ENCODE measurements at regions not wholly inside any gene's neighbourhood (a gene's known extent, or its start where the extent isn't known, plus 50 kb on each side); places are given as distances from the start of the nearest gene placed in this dataset.

DNA sequence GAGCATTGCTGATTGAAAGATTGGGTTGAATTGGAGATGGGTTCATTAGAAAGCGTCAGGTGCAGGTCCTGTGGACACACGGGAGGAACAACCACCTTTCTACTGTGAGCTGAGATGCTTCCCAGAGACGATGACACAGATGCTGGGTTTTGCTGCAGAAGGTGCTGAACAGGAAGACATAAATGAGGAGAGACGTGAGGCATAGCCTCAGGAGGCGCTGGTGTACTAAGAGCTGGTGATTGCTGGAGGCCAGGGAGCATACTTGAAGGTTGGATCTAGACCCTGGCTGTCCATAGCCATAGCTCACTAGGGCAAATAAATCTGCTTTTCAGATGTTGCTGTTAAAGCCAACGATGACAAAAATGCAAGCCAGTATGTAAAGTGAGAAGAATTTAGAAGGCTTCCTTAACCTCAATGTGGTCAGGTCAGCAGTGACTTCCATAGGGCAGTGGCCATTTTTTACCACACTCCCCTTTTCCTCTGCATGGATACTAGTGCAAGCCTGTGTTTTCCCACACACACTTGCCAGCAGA lies 153.7 kb downstream of the SOX11 start:
- DNase-seq: no peak

DNA sequence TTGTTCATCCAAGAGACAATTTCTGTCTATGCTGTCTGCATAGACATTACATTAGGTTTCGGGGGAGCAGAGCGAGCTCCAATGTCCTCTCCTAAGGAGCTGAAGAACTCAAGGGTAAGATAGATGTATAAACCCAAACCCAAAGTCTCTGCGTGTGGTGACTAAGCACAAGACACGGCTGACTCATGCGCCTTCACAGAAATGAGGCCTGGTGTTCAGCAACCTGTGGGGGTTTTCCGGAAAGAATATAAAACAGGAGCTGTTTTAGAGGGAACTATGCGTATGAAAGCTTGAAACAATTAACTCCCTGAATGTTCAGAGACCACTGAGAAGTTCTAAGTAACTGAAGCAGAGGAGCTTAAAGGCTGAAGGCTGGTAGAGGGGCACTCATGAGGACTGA lies 154.7 kb downstream of the SOX11 start:
- no peak for DNase-seq

DNA sequence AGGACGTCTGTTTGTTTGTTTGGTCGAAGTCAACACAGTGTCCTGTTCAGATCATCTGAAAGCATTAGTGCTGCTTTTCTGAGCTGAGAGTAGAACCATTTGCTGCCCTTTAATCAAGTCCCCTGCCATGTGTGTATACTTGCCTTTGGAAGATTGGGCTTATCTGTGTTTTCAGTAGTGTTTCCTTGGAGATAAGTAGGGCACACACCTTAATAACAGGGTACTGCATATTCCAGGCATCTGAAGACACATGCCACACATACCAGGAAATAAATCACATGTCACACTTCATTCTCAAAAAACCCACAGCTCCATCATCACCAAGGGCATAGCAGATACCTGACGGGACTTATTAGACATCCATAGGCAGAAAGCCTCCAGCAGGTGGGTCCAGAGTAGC lies 157.4 kb downstream of the SOX11 start:
- no peak for DNase-seq

DNA sequence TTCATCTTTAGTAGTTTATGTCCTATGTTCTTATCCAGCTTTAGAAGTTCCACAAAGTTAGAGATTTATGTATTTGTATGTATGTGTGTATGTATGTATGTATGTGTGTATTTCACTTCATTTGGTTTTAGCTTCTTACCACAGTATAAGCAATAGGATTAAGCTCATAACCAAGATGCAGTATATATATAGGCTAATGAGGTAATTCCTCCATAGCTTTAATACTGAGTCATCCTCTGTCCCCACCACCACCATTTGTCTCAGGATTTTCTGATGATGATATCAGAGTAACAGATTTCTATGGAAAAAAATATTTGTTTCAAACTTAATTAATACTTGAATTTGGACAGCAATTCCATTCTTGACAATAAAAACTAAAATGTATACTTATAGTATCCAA lies 159.2 kb downstream of the SOX11 start:
- no peak for DNase-seq

DNA sequence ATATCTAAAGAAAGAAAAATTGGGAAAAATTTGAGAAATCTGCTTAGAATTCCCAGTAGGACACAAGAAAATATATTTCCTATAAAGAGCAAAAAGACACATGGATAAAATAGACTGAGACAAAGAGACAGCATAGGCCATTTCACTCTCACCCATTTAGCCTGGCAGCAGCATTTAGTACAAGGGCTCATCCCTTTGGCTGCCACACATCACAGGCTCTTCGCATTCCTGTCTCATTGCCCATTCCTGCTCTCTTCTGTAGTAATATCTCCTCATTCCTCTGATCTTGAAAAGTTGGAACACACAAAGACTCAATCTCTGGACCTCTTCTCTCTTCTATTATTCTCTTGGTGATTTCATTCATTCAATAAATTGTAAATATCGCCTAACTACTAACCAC lies 162.6 kb downstream of the SOX11 start:
- DNase-seq: no peak

DNA sequence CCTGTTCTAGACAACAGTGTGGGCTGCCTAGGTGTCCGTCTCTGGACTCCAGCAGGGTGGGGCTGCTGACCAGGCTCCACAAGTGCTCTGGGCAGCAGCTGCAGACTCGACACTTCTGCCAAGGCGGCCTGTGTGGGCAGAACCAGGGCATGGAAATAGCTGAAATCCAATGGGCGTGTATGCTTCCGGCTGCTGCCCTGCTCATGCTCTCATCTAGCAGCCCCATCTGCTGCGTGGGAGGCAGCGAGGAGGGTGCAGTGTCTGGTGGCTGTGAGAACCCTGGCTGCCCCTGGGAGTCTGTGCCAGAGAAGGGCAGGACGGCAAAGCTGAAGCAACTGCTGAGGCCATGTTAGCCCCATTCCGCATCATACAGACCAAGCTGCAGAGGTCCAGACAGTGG lies 174.9 kb downstream of the SOX11 start:
- no peak for DNase-seq

DNA sequence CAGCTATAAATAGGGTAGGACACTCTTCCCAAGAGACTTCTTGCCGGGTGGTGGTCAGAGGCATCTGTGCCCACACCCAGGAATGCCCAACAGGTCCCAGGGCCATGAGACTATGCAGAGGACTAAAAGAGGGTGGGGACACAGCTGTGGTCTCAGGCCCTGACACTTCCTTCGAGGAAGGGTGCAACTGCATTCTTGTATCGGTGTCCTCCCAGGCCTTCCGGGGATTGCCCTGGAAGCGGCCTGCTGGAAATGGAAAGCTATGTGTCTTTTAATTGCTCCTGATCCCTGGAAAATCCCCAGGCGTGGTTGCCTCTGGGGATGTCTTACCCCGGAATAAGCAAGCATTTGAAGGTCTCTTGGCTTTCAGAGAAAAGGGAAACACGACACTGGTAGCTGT lies 176.7 kb downstream of the SOX11 start:
- DNase-seq: no peak

DNA sequence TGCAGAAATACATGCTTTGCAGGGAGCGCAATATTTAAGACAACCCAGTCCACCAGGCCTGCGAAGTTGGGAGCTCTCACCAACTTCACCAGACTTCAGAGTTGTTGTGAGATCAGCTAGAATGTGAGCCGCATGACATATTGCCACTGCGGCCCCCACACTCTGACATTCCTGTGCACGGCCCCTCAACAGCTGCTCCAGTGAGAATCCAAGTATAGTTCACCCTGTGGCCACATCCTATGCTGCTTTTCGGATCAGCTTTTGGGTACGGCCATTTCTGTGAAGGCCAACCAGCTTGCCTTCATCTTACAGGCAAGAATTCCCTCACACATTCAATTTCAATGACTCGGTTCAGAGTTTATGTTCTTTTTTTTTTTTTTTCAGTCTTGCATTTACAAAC lies 177.8 kb downstream of the SOX11 start:
- DNase-seq: no peak

DNA sequence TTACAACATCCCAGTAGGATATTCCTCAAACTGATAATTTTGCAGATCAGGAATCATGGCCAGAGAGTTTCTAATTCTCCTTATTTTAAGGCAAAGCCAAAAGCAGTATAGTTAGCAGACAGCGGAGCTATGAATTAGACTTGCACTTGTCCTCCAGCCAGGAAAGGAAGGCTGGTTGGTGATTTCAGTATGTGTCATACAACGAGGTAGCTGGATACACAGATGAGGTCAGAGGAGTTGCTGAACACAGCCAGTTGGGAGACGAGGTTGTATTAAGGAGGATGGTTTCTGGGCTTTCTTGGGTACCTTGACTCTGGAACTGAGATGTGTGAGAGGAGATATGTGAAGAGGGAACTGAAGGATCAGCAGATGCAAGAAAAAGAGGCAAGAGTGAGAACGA lies 185.2 kb downstream of the SOX11 start:
- DNase-seq: no peak

DNA sequence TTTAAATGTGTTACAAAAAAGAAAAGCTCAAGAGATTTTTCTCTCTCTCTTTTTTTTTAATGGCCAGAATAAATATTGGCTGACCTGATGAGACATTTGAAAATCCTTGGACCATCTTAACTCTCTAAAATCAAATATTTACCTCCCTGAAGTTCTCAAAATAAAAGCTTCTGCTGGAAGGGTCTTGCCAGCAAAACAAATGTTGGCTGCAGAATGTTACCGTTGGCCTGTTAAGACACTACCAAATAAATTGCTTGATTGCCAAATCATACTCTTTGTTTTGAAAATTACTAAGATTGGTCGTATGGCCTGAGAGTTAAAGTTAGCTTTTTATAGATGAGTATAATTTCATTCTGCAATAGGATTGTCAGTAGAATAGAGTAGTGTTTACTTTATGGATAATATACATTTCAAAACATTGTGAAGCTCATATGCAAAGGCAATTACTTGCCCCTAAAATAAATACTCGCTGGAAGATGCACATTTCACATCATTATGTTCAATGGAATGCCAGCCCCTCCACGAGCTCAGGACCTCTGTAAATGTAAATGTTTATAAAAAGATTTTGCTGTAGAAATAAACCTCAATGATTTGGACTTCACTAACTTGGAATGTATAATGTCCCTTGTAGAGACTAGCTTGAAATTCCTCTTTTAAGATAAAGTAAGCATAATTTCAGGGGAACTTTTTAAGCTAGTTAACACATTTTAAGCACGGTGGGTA lies 193.4 kb downstream of the SOX11 start:
- no peak for DNase-seq

DNA sequence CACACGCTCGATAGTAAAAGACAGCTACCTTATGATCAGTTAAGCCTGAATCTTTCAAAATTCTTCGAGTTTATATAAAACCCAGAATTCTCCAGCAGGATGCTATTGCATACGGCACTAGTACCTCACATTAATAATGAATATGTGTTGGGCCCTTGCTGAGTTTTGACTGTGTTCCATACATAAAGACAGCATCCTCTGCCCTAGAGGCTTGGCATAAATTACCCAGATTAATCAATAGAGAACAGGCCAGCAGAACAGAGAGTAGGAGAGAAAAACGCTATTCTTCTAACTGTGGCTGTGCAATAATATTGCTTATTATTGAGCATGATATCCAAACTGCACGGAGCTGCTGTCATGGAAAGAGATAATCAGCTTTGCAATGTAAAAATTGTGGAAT lies 194.3 kb downstream of the SOX11 start:
- DNase-seq: no peak

DNA sequence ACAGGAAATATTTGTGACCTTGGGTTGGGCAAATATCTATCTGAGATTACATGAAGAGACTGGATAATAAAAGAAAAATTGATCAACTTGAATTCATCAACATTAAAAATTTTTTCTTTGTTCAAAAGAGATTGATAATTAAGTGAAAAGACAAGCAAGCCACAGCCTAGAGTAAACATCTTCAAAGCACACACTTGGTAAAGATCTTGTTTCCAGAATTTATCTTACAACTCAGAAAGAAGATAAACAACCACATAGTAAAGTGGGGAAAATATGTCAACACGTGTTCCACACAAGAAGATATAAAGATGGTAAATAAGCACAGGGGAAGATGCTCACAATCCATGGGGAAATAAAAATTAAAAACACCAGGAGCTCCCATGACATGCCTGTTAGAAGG lies 195.9 kb downstream of the SOX11 start:
- no peak for DNase-seq

DNA sequence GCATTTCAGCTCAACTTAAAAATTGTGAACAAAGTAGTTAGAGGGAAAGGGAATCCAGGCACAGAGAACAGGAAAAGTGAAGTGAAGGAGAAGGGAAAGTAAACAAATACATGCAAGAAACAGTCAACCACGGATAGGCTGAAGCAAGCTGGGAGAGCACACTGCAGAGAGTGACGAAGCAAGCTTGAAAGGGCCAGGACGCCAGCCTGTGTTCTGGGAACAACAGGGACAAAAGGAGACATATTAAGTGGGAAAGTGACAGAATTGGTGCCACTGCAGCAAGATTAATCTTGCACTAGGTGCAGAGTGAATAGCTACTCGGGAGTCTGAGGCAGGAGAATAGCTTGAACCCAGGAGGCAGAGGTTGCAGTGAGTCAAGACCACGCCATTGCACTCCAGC lies 197.3 kb downstream of the SOX11 start:
- no peak for DNase-seq

DNA sequence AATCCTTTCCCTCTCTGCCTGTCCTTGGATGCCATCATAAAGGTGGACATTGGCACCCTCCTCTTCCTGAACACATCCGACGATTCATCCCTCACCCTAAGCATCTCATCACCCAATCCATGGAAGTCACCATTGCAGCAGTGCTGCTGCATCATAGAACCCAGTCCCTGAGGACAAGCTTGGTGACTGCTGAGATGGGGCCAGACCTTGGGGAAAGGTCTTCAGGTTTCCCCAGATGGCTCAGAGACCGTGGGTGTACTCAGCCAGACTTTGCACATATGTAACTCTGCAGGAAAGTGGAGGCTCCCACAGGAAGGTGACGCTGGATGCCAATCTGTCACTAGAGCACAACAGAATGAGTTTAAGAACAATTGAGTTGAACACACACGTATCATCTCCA lies 202.2 kb downstream of the SOX11 start:
- no peak for DNase-seq

DNA sequence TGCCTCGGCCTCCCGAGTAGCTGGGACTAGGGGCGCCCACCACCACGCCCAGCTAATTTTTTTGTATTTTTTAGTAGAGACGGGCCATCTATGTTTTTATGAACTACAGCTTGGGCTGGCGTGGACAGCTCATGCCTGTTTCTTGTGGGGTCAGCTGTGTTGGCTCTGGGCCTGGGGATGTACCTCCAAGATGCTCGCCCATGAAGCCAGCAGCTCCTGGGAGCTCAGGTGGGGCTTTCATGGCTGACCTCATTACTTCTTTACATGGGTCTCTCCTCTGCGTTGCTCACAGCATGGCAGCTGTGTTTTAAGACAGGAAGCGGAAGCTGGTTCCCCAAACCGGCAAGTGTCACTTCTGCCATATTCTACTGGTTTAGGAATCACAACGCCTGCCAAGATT lies 203.1 kb downstream of the SOX11 start:
- no peak for DNase-seq

DNA sequence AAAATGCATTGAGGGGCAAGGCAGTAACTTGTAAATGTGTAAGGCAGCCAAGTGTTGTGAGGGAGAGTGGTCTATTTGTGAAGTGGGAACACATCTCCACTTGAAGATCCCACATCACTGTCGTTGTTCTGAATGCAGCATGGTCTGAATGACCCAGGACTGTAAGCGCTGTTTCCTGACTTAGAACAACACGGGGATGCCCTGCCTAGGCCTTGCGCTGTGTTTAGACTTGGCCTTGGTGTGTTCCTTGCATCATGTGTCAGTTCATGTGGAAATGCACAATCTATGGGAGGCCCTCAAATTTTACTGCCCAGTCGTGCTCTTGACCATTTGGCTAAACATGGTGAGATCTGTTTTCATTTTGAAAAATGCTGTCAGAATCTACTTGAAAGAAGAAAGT lies 205.1 kb downstream of the SOX11 start:
- DNase-seq: no peak

DNA sequence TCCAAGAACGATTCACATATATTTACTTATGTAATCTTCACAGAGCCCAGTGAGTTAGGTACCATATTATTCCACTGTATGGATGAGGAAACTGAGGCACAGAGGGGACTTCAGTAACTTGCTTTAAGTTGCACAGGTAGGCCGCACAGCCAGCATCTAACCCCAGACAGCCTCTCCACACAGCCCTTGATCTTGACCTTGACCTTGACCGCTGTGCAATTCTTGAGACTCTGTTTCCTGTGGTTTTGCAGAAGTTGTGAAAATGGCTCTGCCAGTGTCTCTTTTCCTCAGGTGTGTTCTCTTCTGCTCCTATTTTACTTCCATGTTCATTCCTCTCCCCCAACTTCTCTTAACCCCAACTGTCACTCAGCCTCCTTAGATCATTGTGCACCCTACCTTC lies 206.5 kb downstream of the SOX11 start:
- no peak for DNase-seq

DNA sequence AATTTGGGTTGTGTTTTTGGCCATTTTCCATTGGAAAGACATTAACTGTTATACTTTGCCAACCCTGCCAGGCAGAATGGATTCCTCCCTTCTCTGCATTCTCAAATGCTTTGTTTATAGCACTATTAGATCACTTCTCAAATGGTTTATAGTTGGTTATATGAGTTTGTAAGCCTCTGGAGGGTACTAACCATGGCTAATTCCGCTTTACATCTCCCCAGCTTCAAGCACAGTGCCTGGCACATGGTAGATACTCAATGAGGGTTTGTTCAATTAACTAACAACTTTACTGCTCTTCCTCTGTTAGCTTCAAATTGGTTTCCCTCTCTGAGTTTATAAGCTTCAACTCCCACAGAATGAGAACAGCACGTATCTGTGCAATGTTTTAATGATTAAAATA lies 213.5 kb downstream of the SOX11 start:
- DNase-seq: no peak

DNA sequence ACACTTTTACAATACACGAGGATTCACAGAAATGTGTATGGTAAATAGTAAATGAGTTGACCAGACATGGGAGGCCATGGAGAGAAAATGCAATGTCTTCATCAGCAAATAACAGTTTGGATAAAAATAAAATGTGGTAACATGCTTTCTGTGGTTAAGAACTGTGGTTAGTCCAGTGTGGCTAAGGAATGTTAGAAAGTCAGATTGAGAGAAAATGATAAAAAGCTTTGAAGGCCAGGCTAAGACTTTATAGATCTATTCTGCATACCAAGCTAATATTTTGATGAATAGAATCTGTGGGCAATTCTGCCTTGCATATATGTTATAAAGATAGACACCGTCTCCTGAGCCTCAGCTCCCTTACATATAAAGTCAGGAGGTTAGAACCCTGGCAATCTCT lies 215.9 kb downstream of the SOX11 start:
- no peak for DNase-seq

DNA sequence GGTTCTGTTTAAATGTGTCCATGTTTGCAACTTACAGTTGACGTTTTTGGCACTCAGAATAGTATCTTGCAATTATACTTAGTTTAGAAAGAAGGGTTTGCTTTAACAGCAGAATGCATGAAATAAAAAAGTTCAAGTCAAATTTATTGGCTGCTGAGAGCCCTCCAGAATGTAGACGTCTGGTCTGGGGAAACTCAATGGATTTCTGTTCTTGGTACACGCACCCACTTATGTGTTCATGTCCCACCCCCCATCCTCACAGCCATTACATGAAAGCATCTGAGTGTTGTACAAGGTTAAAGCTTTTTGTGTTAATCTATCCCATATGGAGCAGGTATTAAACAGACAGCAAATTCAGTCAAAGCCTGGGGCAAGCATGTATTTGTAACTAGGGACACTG lies 219.5 kb downstream of the SOX11 start:
- DNase-seq: no peak

DNA sequence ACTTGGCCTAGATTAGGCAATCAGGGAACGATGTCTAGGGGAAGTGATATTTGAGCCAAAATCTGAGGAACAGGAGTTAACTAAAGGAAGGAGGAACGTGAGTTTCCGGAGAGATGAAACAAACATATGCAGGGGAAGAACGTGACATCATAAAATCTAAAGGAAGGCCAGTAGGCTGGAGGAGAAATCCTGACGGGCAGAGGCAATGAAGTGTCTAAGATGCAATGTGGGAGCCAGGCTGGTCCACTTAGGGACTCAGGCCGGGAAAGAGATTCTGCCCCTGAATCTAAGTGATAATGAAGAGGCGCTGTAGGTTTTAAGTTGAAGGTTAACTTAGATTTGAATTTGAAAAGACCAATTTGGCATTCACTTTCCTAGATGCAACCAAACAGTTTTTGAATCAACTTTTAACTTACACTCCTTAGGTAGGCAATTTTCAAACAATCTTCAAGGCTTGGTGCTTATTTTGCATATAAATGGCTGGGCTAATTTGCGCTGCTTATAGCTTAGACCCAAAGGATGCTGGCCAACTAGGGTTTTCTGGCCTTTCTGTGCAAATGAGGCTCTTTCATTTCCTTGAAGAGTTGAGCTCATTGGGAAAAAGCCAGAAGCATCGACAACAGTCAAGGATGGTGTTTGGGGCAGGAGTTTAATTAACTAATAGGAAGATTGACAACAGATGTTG lies 221.7 kb downstream of the SOX11 start:
- DNase-seq: no peak

DNA sequence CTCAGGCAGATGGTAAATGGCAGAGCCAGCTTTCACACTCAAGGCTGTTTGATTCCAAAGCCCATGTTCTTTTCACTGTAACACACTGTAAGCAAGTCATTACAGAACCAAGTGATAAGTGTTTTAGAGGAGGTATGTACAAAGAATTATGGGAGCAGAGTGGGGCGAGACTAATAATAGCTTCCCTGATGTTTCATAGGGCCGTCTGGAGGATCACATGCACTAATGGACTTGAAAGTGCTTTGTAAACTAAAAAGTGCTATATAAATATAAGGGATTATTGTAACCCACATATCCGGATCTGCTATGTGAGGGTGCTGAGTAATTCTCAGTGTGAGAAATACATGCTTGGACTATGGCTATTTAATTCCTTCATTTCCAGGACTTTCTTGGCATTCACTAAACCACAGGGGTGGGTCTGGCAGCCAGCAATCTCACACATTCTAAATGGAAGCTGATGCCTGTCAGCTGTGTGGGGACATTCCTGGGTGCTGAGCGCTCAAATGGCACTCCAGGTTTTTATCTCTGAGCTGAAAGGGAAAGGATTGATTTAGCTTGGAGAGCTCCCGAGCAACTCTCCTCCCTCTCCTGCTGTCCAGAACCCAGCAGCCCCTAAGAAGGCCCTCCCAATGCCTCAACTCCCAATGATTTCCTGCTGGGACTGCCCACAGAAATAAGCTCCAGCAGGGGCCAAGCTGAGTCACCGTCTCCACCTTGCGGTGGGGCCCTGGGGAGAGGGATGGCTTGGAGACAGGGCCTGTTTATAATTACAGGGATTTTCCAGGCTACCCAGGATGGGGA lies 222.8 kb downstream of the SOX11 start:
- DNase-seq: no peak

DNA sequence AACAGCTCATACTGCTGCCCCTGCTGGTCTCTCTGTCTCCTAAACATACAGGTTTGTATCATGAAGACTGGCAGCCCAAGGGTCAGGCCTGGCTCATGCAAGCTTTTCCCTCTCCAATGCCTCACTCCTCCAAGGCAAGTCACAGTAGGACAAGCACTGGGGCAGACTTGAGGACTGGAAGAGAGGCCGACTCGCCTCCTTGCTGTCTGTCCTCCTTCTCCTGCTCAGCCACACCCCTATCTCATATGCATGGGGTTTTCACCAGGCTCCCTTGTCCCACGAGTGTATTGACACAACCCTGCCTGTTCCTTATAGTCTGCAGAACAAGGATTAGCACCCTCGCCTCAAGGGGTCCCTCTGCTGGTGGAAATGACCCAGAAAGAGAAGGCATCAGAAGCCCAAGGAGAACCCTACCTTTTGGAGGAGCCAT lies 223.7 kb downstream of the SOX11 start:
- no peak for DNase-seq

DNA sequence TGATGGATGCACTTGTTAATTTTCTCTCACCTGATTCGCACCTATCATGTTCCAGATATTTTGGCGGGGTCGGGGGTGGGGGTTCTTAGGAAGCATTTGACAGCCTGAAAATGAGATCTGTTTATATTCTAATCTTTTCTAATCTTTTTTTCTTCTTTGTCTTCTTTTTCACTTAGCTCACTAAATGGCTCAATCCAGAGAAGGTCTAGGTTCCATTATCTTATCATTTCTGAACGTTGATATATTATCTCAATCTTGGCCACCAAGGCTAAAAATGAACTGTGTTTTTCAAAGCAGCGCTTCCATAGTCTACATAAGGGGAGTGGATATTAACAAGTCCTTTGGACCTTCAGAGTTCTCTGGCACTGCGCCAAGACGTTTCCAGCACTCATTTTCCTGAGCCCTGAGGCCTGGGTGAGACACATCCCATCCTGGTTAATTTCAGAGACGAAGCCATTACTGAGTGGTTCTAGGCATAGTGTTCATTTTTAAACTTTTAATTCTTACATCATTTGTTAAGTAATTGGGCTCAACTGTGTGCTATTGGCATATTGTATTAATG lies 229.0 kb downstream of the SOX11 start:
- DNase-seq: no peak
